Ovary (tissue), 3 donors: ENCODE measurements at regions not wholly inside any gene's neighbourhood (a gene's known extent, or its start where the extent isn't known, plus 50 kb on each side); places are given as distances from the start of the nearest gene placed in this dataset.

Experiments used
- CTCF ChIP-seq, 3 donors: fragments of 450-650 bp in 2 of 3; fragments of 200-600 bp in 1 of 3; IDR thresholded peaks; one replicate each; pipeline versions ENCODE4 v1.5.1 to v1.8.0; 2016 to 2022; ENCODE audit warnings: antibody characterized with exemption in 3 of 3, mild to moderate bottlenecking in 1 of 3
- POLR2A ChIP-seq: fragments of 450-650 bp; IDR thresholded peaks from one replicate; pipeline ENCODE4 v1.6.1; 2017; ENCODE audit warnings: antibody characterized with exemption, mild to moderate bottlenecking, moderate library complexity
- donor health status: DM: no; HTN: no; CAD: no.

GRCh38 chr12:114809097-114809496 lies 125.1 kb upstream of the TBX3 start:
- TF ChIP-seq POLR2A (no peak), CTCF (IDR thresholded peaks at IDR 0.05) (no peak)
